ENCODE measurements at regions not wholly inside any gene's neighbourhood (a gene's known extent, or its start where the extent isn't known, plus 50 kb on each side); places are given as distances from the start of the nearest gene placed in this dataset.

- H3K27me3 ChIP-seq, result no peaks in the 10 kb centered on the region
- peak in 1 of 4 donors; percentile 77 for DNase-seq
- H3K4me3 ChIP-seq, result no peak overlapping the region
- H3K4me1 ChIP-seq, result peaks cover 3 to 7% of the 10 kb centered on the region in 2 donors
- intact Hi-C loops (cut with DNase I), result no loop called here
- H3K27ac ChIP-seq, result no peak overlapping the region
- ATAC-seq, result no peak
- no peak for TF ChIP-seq CTCF (IDR thresholded peaks at IDR 0.05)
- H3K9me3 ChIP-seq, result no peaks in the 10 kb centered on the region
- H3K36me3 ChIP-seq, result no peaks in the 10 kb centered on the region
Measured at GRCh38 chr2:9765611-9766531, 77.4 kb upstream of the TAF1B start.

GRCh38 chr2:9767656-9768281 lies 75.5 kb upstream of the TAF1B start:
- DNase-seq (peak in 1 of 4 donors; percentile 53), ATAC-seq (no peak)
- Histone ChIP-seq H3K27me3 (no peaks in the 10 kb centered on the region), H3K9me3 (no peaks in the 10 kb centered on the region), H3K4me1 (peaks cover 3 to 15% of the 10 kb centered on the region in 2 donors), H3K4me3 (no peak overlapping the region), H3K27ac (no peak overlapping the region), H3K36me3 (no peaks in the 10 kb centered on the region)
- TF ChIP-seq CTCF (IDR thresholded peaks at IDR 0.05), result no peak
- intact Hi-C loops (cut with DNase I), result no loop called here

GRCh38 chr2:9768388-9768787 lies 74.9 kb upstream of the TAF1B start:
- H3K27me3 ChIP-seq, result no peaks in the 10 kb centered on the region
- H3K36me3 ChIP-seq, result no peaks in the 10 kb centered on the region
- no peak overlapping the region for H3K27ac ChIP-seq
- TF ChIP-seq CTCF (IDR thresholded peaks at IDR 0.05), result no peak
- ATAC-seq, result no peak
- no peaks in the 10 kb centered on the region for H3K9me3 ChIP-seq
- peaks cover 3 to 15% of the 10 kb centered on the region in 2 donors for H3K4me1 ChIP-seq
- H3K4me3 ChIP-seq, result no peak overlapping the region
- intact Hi-C loops (cut with DNase I), result no loop called here
- peak in 1 of 4 donors; percentile 32 for DNase-seq

- Histone ChIP-seq H3K27me3 (no peaks in the 10 kb centered on the region), H3K9me3 (no peaks in the 10 kb centered on the region), H3K36me3 (no peaks in the 10 kb centered on the region), H3K4me3 (no peak overlapping the region), H3K4me1 (peaks cover 3 to 15% of the 10 kb centered on the region in 2 donors), H3K27ac (no peak overlapping the region)
- peak; percentile 10 for ATAC-seq
- DNase-seq, result peak in 1 of 4 donors; percentile 66
- TF ChIP-seq CTCF (IDR thresholded peaks at IDR 0.05), result no peak
- intact Hi-C loops (cut with DNase I), result no loop called here
Measured at GRCh38 chr2:9769171-9770005, 73.9 kb upstream of the TAF1B start.

GRCh38 chr2:9770006-9770307 lies 73.3 kb upstream of the TAF1B start:
- Histone ChIP-seq H3K27ac (no peak overlapping the region), H3K9me3 (no peaks in the 10 kb centered on the region), H3K27me3 (no peaks in the 10 kb centered on the region), H3K36me3 (no peaks in the 10 kb centered on the region), H3K4me3 (no peak overlapping the region), H3K4me1 (peaks cover 3 to 15% of the 10 kb centered on the region in 2 donors)
- ATAC-seq, result no peak
- TF ChIP-seq CTCF (IDR thresholded peaks at IDR 0.05), result no peak
- intact Hi-C loops (cut with DNase I), result no loop called here
- no peak for DNase-seq

All from left lung (tissue), 4 donors.